GM19324 (cell line): ENCODE measurements at regions not wholly inside any gene's neighbourhood (a gene's known extent, or its start where the extent isn't known, plus 50 kb on each side); places are given as distances from the start of the nearest gene placed in this dataset.
"Not testable (repeated sequence)": the region's sequence is repeated elsewhere in the genome, so short reads cannot be mapped to it uniquely, and the experiment has no call there.

Experiments
- ATAC-seq: cut with Tn5 transposase; IDR thresholded peaks from one replicate; pipeline ENCODE4 v1.9.1; 2021; ENCODE audit warnings: mild to moderate bottlenecking, moderate library complexity; ENCODE audit not compliant: unreplicated experiment, low FRiP score

DNA sequence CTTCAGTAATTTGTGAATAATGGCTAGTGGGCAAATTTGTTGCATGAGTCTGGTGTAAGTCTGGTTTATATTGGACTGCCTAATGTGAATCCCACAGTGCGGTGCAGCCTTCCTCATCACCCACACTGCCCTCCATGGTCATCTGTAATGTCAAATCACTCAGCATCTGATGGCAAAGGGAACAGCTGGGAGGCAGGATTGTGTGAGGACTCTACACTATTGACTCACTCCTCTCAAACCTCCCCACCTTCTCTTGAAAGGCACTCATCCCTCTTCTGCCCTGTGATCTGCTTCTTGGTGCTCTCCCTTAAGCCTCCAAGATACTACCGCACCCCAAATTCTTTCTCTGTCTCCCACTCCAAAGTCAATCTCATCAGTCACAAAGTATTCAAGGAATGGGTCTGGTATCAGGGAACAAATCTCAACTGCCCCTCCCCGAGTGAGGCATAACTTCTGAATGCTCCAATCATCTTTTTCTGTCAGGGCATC is 146.0 kb upstream of the BEND6 start:
- ATAC-seq, result no peak

DNA sequence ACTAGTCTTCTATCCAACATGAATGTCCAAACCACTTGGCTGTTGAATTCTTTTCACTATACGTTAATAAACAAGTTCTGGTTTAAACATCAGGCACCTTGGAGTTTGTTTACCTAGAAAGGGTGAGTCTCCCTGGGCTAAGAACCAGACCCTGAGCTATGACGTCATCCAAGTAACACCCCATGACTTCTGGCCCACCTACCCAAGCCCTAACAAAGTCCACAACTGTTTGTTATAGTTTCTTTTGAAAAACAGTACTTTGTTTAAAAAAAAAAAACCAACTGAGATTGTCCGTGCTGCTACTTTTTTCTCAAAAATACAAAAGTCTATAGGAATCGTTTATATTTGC is 146.9 kb upstream of the BEND6 start:
- no peak for ATAC-seq

DNA sequence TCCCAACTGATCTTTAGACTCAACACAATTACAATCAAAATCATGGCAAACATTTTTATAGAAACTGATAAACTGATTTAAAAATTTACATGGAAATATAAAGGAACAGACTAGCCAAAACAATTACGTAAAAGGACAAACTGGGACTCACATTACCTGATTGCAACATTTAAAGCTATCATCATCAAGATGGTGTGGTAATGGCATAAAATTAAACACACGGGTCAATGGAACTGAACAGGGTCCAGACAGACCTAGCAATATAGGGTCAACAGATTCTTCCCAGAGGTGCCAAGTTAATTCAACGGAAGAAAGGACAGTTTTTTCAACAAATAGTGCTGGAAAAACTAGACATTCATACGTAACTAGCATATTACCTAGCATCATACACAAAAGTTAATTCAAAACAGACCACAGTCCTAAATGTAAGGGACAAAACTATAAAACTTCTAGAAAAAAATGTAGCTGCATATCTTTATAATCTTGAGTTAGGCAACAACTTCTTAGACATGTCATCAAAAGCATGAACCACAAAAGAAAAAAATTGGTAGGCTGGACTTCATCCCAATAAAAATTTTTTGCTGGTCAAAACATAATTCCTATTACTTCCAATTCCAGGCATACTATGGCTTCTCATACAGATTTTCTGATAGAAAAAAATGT is 147.4 kb upstream of the BEND6 start:
- ATAC-seq, result no peak

DNA sequence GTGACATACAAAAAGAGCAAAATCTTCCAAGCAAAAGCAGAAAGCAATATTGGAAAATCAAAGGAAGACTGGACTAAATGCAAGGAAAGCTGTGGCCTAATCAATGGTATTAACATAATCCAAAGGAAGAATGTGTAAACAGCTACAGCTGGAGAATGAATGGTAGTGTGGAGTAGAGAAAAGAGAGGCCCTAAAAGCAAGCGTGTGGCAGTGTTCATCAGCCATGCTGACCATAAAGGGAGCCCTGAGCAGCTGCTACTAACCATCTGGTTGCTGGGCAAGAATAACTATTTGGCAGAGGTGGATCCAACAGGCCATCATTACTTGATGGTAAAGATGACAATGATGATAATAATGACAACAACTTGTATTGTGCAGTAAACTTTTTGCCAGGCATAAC is 148.5 kb upstream of the BEND6 start:
- no peak for ATAC-seq

DNA sequence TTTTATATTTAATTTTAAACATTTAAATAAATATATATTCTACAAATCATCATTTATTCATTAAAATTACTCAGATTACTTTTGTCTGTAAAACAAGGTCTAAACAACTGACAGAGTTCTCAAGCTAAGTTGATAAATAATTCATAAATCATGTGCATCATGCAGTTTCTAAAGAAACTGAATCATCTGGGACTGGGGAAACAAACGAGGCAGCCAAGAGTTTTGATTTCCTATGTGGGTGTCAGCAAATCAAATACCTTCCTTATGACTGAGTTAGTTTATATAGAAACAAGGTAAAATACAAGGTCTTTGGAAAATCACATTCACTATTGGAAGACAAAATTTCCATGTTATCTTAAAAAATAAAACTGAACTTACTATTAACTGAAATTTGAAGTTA is 149.9 kb upstream of the BEND6 start:
- no peak for ATAC-seq

DNA sequence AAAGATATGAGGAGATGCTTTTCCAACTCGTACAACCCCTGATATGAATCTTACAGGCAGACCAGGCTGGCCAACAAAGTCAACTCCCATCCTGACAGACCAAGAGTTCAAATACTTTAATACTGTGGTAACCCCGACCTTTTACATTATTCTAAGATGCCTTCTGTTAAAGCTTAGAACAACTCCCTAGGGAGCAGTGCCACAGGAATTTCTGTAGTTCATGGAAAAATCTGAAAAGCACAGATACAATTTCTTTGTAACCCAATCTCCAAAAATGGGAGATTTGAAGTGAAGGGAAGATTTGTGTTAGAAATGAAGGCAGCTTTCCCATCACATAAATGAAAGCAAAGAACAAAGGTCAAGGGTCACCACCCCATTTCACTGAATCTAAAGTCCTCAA is 151.3 kb upstream of the BEND6 start:
- no peak for ATAC-seq

DNA sequence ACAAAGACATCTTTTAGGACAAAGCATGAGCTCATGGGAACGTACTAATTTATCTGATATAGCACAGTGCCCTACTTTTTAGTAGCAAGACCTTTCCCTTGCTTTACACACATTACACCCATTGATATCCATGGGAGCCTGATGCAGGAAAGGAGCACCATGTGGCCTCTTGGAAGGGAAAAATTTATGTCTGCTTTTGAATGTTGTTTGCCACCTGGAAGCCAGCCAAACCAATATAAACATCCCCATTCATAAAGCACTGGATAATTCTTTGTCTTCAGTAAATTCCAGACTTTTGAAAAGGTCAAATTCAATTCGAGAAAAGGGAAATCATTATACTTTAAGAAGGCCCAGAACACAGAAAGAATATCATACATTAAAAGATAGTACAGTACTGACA is 152.3 kb upstream of the BEND6 start:
- ATAC-seq, result no peak

DNA sequence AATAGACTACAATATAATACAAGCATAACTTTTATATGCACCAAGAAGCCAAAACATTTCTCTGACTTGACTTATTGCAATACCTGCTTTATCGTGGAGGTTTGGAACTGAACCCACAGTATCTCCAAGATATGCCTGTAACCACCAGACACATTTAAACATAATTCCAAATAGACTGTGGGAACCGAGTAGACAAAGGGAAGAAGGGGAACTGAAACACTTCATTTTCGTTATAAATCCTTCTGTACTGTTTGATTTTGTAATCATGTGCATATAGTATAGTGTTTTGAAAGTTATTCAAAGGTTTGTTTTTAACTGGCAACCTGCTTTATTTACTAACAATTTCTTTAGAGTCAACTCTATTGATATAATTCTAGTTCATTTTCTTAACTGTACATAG is 154.9 kb upstream of the BEND6 start:
- ATAC-seq, result no peak

DNA sequence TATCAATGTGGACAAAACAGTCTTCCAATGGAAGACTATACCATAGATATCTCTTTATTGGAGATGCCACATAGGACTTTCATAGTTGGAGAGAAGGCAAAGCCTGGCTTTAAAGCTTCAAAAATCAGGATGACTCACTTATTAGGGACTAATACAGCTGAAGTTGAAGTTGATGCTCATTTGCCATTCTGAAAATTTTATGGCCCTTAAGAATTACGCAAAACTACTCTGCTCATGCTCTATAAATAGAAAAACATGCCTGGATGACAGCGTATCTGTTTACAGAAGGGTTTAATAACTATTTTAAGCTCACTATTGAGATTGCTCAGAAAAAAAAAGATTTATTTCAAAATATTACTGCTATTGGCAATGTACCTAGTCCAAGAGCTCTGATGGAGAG is 155.5 kb upstream of the DST start:
- no peak for ATAC-seq

DNA sequence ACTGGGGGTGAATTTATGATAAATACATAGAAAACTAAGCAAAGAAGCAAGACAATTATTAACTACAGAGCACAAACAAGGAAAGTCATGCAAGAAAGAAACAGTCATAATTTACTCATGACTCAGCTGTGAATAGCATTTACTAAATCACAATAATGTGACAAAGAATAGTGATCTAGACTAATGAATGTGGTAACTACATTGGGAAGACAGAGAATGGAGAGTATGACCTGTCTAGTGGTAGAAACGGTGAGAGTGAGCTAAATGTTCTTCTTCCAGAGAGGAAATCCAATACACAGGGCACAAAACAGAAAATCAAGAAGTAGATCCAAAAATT is 153.5 kb upstream of the DST start:
- ATAC-seq, result no peak

DNA sequence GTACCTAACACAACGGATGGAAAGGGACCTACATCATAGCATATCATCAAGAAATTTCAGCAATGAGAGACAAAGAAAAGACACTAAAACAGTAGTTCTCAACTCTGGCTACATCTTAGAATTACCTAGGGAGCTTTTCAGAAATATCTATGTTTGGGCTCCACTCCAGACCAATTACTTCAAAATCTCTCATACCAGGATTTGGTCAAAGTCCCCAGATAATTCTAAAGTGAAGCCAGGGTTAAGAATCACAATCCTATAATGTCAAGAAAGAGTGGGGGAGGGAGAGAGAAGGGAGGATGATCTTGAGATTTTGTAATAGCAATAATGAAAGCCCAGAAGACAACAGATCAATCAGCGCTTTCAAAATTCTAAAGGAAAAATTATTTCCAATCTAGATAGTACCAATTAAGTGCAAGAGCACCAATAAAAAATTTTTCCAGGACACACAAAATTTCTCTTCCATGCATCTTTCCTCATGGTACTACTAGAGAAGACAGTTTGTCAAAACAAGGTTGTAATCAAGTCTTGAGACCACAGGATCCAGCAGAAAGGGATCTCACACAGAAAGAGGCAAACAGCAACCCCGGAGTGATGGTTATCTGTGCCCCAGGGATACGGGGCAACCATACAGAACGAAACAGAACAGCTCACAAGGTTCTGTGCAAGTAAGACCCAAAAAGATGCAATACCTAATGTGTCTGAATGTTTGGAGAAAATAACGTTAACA is 152.9 kb upstream of the DST start:
- ATAC-seq, result no peak

DNA sequence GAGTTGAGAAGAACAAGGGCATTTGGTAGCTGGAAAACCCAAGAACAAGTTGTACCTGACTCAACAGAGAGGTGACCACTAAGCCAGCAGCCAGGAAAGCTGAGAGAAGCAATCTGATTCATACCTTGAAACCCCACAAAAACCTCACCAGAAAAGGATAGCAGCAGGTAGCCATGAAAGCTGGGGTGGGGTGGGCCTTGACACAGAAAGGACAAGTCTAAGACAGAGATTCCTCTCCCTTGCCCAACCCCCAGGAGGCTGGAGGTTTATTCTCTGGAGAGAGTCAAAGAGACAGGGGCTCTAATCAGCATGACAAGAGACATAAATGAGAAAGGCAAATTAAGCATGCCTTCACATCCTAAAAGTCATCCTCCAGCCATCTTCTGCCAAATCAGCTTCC is 151.7 kb upstream of the DST start:
- no peak for ATAC-seq

DNA sequence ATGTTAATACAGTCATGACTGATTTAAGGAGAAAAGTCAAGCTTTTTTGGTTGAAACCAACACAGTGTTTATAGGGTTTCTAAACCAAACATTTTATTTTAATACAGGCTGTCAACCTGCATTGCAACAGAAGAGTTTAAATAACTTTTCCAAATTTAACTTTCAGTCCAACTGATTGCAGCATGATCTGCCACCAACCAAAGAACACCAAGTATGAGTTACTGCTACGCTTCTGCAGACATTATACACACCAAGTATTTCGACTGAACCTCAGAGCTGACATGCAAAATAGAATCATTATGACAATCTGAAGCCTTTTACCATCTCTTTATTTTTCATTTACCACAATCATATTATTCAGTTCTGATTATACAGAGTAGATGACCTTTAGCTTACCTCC is 151.2 kb upstream of the DST start:
- no peak for ATAC-seq

DNA sequence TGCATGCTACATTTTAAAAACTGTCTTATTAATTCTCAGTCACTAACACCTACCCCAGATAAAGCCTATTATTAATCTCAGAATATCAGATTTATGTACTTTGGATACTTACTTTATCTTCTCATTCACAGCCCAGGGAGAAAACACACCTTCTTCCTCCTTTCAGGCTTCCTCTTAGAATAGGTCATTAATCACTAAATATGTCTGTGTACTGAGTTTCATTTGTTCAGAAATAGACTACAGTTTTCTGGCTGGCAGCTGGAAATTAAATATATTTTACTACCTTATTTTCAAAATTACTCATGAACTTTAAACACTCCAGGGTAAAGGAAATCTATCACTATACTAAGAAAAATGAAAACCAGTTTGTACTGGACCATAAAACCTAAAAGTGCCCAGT is 147.7 kb upstream of the DST start:
- ATAC-seq, result no peak

DNA sequence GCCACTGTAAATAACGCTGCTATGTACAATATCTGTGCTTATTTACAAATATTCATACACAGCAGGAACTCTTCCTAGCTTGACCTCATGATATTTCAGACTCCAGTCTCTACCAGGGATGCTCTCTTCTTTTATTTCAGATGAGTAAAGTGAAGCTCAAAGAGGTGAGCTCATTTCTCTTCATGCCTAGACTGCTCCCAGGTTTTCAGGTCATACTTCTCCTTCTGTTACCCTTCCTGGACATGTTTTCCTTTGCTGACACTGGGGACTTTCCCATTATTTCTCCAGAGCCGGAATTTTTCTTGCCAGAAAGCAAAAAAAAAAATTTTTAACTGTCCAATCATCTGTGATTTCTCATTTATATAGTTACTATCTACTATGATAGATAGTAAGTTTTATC is 147.2 kb upstream of the DST start:
- ATAC-seq, result no peak

DNA sequence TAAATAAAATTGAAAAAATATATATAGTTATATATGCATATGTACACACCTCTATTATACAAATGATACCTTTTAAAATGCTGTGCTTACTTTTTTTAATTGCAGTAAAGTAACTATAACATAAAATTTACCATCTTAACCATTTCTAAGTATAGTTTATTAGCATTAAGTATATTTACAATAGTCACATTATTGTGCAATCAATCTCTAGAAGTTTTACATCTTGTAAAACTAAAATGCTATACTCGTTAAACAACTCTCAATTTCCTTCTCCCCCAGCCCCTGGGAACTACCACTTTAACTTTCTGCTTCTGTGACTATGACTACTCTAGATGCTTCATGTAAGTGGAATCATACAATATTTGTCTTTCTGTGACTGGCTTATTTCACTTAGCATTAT is 146.7 kb upstream of the DST start:
- no peak for ATAC-seq

DNA sequence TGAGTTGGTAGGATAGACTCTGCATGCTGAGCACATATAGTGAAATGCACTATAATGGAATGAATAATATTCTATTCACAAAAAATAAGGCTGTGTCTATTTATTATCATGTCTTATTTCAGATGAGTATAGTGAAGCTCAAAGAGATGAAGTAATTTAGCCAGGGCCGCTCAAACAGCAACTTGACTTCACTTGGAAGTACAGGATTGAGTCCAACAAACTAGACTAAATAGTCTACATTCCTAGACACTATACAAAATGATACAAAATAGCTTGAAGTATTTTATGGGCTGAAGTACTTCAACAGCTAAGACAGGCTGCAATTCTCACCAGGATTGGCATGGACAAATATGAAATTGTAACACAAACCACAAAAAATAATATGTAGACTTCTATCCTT is 144.5 kb upstream of the DST start:
- no peak for ATAC-seq

DNA sequence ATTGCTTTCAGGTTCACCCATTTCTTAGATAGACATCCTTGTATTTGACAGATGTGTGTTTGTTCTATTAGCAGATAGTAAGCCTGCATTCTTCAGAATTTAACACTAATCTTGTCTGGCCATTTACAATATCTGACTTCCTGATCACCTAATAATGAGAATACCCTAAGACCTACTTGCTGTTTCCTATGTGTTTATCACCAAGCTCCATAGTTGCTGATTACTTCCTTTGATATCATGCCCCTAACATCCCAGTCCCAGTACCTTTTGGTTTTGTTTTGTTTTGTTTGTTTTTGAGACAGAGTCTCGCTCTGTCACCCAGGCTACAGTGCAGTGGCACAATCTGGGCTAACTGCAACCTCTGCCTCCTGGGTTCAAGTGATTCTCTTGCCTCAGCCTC is 143.6 kb upstream of the DST start:
- ATAC-seq, result no peak

DNA sequence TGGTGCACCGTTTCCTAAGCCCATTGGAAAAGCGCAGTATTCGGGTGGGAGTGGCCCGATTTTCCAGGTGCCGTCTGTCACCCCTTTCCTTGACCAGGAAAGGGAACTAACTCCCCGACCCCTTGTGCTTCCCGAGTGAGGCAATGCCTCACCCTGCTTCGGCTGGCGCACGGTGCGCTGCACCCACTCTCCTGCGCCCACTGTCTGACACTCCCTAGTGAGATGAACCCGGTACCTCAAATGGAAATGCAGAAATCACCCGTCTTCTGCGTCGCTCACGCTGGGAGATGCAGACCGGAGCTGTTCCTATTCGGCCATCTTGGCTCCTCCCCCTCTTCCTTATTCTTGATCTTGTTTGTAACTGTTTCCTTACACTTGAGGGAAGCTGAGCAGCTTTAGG is 142.8 kb upstream of the DST start:
- not testable (repeated sequence) for ATAC-seq

DNA sequence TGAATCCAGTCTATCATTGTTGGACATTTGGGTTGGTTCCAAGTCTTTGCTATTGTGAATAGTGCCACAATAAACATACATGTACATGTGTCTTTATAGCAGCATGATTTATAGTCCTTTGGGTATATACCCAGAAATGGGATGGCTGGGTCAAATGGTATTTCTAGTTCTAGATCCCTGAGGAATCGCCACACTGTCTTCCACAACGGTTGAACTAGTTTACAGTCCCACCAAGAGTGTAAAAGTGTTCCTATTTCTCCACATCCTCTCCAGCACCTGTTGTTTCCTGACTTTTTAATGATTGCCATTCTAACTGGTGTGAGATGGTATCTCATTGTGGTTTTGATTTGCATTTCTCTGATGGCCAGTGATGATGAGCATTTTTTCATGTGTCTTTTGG is 137.4 kb upstream of the DST start:
- not testable (repeated sequence) for ATAC-seq

DNA sequence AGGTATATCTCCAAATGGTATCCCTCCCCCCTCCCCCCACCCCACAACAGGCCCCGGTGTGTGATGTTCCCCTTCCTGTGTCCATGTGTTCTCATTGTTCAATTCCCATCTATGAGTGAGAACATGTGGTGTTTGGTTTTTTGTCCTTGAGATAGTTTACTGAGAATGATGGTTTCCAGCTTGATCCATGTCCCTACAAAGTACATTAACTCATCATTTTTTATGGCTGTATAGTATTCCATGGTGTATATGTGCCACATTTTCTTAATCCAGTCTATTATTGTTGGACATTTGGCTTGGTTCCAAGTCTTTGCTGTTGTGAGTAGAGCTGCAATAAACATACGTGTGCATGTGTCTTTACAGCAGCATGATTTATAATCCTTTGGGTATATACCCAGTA is 135.8 kb upstream of the DST start:
- not testable (repeated sequence) for ATAC-seq

DNA sequence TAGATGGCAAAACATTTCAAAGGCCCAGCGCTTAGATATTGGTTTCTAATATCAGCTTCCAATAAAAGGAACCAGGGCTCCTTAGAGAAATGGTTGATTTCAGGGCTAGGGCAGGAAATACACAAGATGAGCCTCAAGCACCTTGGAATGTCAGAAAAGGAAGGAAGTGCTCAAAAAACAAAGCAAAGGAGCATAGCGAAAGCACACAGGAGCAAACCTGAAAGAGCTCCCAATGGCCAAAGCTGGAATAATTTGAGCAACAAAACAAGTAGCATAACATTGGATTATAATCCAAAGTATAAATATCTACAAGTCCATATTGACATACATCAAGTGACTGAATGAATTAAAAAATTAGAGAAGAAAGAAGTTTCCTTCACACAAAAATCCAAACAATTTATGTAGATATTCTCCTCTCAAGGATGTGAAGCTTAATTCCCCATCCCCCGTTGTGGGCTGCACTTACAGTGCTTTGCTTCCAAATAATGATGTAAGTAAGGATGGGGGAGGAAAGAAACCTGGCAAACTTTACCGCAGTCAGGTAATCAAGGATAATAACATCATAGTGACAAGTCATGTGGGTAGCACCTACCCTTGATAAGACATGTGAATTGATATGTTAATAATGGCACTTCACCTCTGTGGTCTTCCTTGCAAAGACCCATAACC is 132.9 kb upstream of the DST start:
- ATAC-seq, result no peak
